ENCODE measurements at regions not wholly inside any gene's neighbourhood (a gene's known extent, or its start where the extent isn't known, plus 50 kb on each side); places are given as distances from the start of the nearest gene placed in this dataset.

DNA sequence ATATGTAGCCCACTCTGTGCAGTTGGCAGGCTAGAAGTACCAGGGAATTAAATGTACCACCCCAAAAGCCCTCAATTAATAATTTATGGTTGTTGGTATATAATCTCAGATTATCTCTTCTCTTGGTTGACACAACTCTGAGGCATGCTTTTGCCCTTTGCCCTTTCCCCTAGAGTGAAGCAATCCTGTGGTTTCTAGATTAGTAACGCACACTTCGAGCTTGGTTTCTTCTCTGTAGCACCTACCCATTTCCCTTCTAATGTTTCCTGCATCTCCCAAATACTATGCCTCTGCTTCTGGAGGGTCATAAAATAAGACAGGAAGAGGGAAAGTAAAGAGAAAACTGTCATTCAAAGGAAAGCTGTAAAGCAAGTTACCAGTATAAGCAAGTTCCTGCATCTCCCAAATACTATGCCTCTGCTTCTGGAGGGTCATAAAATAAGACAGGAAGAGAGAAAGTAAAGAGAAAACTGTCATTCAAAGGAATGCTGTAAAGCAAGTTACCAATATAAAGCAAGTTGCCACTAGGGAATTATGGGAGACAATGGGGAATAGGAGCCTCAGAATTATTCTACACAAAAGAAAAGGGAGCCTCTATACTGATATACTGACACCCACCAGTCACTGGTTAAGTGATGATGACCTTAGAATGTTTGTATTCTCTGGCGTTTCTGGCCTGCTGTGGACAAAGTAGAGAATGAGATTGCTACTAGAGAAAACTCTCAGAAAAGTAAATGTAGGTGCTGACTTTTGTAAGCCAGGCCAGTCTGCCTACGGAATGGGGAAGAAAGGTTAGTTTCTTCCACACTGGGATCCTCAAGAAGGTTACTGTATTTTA lies 862.6 kb upstream of the MAN1A1 start:
- TF ChIP-seq ZNF600 (tag by site-specific recombination; IDR thresholded peaks at IDR 0.05), result no peak
- TF ChIP-seq ZNF529 (tag by site-specific recombination; IDR thresholded peaks at IDR 0.05; ENCODE audit: insufficient replicate concordance), result no peak
- no peak for TF ChIP-seq ZNF174 (tag by site-specific recombination; IDR thresholded peaks at IDR 0.05)
- no peak for TF ChIP-seq ZFP41 (tag by site-specific recombination; IDR thresholded peaks at IDR 0.05; ENCODE audit: borderline replicate concordance)
- TF ChIP-seq, protein P1, sequence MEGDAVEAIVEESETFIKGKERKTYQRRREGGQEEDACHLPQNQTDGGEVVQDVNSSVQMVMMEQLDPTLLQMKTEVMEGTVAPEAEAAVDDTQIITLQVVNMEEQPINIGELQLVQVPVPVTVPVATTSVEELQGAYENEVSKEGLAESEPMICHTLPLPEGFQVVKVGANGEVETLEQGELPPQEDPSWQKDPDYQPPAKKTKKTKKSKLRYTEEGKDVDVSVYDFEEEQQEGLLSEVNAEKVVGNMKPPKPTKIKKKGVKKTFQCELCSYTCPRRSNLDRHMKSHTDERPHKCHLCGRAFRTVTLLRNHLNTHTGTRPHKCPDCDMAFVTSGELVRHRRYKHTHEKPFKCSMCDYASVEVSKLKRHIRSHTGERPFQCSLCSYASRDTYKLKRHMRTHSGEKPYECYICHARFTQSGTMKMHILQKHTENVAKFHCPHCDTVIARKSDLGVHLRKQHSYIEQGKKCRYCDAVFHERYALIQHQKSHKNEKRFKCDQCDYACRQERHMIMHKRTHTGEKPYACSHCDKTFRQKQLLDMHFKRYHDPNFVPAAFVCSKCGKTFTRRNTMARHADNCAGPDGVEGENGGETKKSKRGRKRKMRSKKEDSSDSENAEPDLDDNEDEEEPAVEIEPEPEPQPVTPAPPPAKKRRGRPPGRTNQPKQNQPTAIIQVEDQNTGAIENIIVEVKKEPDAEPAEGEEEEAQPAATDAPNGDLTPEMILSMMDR (tag by site-specific recombination; IDR thresholded peaks at IDR 0.05), result no peak
- TF ChIP-seq YY1 (tag by site-specific recombination; IDR thresholded peaks at IDR 0.05), result no peak
- TF ChIP-seq, protein P2, sequence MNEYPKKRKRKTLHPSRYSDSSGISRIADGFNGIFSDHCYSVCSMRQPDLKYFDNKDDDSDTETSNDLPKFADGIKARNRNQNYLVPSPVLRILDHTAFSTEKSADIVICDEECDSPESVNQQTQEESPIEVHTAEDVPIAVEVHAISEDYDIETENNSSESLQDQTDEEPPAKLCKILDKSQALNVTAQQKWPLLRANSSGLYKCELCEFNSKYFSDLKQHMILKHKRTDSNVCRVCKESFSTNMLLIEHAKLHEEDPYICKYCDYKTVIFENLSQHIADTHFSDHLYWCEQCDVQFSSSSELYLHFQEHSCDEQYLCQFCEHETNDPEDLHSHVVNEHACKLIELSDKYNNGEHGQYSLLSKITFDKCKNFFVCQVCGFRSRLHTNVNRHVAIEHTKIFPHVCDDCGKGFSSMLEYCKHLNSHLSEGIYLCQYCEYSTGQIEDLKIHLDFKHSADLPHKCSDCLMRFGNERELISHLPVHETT (tag by site-specific recombination; IDR thresholded peaks at IDR 0.05), result no peak
- TF ChIP-seq ZBTB20 (tag by site-specific recombination; IDR thresholded peaks at IDR 0.05), result no peak
- TF ChIP-seq, protein P3, sequence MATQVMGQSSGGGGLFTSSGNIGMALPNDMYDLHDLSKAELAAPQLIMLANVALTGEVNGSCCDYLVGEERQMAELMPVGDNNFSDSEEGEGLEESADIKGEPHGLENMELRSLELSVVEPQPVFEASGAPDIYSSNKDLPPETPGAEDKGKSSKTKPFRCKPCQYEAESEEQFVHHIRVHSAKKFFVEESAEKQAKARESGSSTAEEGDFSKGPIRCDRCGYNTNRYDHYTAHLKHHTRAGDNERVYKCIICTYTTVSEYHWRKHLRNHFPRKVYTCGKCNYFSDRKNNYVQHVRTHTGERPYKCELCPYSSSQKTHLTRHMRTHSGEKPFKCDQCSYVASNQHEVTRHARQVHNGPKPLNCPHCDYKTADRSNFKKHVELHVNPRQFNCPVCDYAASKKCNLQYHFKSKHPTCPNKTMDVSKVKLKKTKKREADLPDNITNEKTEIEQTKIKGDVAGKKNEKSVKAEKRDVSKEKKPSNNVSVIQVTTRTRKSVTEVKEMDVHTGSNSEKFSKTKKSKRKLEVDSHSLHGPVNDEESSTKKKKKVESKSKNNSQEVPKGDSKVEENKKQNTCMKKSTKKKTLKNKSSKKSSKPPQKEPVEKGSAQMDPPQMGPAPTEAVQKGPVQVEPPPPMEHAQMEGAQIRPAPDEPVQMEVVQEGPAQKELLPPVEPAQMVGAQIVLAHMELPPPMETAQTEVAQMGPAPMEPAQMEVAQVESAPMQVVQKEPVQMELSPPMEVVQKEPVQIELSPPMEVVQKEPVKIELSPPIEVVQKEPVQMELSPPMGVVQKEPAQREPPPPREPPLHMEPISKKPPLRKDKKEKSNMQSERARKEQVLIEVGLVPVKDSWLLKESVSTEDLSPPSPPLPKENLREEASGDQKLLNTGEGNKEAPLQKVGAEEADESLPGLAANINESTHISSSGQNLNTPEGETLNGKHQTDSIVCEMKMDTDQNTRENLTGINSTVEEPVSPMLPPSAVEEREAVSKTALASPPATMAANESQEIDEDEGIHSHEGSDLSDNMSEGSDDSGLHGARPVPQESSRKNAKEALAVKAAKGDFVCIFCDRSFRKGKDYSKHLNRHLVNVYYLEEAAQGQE (tag by site-specific recombination; IDR thresholded peaks at IDR 0.05), result no peak
- TF ChIP-seq, protein P4, sequence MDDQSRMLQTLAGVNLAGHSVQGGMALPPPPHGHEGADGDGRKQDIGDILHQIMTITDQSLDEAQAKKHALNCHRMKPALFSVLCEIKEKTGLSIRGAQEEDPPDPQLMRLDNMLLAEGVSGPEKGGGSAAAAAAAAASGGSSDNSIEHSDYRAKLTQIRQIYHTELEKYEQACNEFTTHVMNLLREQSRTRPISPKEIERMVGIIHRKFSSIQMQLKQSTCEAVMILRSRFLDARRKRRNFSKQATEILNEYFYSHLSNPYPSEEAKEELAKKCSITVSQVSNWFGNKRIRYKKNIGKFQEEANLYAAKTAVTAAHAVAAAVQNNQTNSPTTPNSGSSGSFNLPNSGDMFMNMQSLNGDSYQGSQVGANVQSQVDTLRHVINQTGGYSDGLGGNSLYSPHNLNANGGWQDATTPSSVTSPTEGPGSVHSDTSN (CRISPR knock-in tag; IDR thresholded peaks at IDR 0.05), result no peak
- TF ChIP-seq, protein P5, sequence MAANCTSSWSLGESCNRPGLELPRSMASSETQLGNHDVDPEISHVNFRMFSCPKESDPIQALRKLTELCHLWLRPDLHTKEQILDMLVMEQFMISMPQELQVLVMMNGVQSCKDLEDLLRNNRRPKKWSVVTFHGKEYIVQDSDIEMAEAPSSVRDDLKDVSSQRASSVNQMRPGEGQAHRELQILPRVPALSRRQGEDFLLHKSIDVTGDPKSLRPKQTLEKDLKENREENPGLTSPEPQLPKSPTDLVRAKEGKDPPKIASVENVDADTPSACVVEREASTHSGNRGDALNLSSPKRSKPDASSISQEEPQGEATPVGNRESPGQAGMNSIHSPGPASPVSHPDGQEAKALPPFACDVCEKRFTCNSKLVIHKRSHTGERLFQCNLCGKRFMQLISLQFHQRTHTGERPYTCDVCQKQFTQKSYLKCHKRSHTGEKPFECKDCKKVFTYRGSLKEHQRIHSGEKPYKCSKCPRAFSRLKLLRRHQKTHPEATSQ (tag by site-specific recombination; IDR thresholded peaks at IDR 0.05), result no peak
- no peak for TF ChIP-seq RBAK (tag by site-specific recombination; IDR thresholded peaks at IDR 0.05)
- TF ChIP-seq ZNF785 (tag by site-specific recombination; IDR thresholded peaks at IDR 0.05), result no peak

All from HEK293 (cell line).